Activated CD4-positive, alpha-beta T cell treated with anti-CD3 and anti-CD28 coated beads, Interleukin-2, amount 50 U/mL, for 4 hours (primary cell): ENCODE measurements at regions not wholly inside any gene's neighbourhood (a gene's known extent, or its start where the extent isn't known, plus 50 kb on each side); places are given as distances from the start of the nearest gene placed in this dataset.

Experiments used
- DNase-seq, 2 experiments: peaks; one replicate each; pipeline ENCODE4 v3.0.0-alpha.2; 2020

DNA sequence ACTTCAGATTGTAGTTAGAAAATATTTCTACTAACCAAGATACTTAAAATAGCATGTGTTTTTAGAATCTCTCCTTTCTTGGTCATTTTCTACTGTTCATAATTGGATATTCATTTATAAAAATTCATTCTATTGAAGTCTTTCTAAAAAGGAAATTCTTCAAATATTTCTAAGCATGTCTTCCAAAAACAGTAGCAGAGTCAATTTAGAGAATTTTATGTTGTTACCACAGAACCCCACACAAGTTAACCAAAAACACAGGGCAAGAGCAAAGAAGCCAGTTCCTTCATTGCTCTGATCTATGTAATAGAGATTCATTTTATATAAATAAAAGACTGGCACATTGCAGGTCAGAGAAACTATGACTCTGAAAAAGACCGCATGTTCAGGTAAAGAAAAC is 345.1 kb upstream of the PITX2 start:
- DNase-seq, result no peak

DNA sequence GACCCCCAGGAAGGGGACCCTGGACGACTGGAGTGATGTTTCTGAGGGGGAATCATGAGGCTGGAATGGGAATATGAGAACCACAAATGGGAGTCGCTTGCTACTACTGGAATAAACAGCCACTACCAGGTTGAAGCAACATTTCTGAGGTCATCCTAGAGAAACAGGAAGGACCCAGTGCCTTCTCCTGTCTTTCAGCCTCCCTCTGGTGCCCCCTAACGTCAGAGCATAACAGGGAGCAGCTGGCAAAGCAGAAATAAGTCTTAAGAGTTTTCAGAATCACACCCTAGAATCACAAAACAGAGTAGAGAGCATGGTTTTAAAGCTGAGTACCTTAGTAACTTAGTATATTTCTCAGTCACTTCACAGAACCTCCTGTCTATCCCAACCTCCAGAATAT is 347.8 kb upstream of the PITX2 start:
- DNase-seq, result no peak

DNA sequence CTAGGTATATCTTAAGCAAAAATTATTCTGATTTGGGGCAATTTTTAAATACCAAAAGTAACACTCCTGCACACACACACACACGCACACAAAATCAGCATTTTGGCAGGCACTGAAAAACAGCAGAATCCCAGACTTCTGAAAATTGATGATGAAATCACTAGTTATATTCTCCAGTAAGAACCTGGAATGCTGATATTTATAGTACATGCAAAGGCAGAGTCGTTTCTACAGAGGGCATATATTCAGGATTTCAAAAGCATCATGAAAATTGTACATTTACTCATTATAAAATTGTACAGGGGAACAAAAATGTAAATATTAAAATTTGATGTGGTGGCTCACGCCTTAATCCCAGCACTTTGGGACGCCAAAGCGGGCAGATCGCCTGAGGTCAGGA is 352.5 kb upstream of the PITX2 start:
- DNase-seq, result no peak

DNA sequence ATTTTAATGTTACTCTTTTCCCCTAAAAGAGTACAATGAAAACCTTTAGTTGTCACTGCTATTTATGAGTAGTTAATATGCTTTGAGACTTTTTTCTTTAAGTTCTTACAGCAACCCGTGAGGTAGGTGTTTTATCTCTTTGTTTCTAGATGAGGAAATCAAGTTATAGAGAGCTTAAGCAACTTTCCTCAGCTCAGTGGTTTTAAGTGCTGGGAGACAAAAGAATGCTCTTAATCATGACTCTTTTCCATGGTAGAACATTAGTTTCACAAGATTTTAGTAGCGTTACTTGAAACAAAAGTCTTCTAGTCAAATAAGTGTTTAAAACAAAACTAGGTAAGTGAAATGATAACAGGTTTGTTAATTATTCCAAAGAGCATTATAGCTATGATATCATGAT is 354.7 kb upstream of the PITX2 start:
- no peak for DNase-seq

DNA sequence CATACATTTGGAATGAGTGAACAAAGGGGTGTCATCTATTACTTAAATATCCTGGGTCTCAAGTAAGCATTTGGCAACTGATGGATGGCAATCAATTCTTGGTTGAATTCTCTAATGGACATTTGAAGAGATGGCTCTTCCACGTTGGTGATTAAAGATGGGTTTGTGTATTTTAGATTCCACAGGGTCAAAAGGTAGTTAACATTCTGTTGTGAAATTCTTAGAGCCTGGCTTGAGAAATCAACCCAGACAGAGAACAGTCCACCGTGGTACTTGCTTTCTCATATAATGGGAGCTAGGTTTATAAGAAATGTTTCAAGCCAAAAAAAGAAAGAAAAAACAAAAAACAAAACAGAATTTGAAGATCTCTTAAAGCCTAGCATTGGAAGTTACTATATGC is 355.9 kb upstream of the PITX2 start:
- DNase-seq, result no peak

DNA sequence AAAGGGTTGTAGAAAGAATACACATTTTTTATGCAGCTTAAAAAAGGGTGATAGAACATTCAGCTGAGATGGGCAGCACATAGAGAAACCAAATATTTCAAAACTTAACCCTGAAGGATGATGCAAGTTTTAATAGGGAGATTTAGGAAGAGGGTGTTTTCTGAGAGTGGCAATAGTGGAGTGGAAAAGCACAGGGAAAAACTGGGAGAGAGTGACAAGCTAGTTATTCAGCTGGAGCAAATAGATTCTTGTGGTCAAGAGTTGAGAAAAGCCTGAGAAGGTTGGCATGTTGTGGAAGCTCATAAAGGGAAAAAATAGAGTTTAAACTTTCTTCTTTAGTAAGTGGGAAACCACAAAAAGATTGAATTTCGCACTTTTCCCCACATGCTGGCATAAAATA is 359.6 kb upstream of the PITX2 start:
- no peak for DNase-seq

GRCh38 chr4:110988722-110989121 is 365.8 kb upstream of the PITX2 start:
- DNase-seq, result no peak

- no peak for DNase-seq
These were observed 366.2 kb upstream of the PITX2 start for GRCh38 chr4:110989125-110989524.

- DNase-seq, result no peak
These were observed 371.9 kb upstream of the PITX2 start for GRCh38 chr4:110994781-110995180.

DNA sequence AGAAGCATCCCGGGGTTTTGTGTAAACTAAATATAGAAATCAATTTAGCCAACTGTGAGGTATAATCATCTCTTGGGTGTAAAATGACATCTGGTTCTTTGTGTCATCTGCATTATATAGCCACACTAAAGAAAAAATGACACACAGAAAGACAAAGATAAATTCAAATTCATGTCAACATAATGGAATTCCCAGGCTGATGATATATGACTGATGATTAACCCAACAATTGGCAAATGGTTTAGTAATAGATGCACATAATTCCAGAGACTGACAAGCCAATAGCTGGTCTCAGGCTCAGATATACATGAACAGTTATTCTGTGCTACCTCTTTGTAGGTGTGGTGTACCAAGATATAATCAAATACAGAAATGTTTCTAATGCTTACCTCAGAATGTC is 375.4 kb upstream of the PITX2 start:
- DNase-seq, result no peak

GRCh38 chr4:111011458-111011857 is 388.6 kb upstream of the PITX2 start:
- no peak for DNase-seq

DNA sequence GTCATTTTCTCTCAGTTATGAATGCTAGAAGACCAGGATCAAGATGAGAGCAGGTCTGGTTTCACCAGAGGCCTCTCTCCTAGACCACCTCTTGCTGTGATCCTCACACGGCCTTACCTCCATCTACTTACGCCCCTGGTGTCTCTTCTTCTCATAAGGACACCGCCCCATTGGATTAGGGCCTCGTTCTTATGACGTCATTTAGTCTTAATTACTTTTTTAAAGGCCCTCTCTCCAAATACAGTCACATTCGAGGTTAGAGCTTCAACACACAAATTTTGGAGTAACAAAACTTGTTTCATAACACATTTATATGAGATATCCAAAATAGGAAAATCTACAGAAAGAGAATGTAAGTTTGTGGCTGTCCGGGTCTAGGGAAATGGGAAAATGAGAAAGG is 391.0 kb upstream of the PITX2 start:
- no peak for DNase-seq

DNA sequence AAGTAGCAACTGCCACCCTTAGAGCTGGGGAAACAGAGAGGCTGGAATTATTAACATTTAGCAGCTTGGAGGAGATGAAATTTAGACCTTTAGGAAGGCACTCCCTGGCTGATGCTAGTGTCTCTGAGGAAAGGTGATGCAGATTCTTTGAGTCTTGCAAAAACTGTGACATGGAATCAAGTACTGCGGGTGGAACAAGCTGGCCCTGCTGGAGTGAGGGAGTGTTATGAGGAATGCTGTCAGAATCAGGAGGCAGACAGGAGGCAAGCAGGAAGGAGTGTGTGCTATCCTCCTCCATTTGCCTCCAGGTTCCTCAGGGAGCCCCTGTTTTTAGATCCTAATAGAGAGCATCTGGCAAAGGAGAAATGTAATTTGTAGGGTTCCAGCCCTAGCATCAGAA is 391.7 kb upstream of the PITX2 start:
- DNase-seq, result no peak

GRCh38 chr4:111016416-111016815 is 393.5 kb upstream of the PITX2 start:
- no peak for DNase-seq

- no peak for DNase-seq
These were observed 395.3 kb upstream of the PITX2 start for GRCh38 chr4:111018216-111018615.

GRCh38 chr4:111020476-111020875 is 397.6 kb upstream of the PITX2 start:
- no peak for DNase-seq

GRCh38 chr4:111020961-111021360 is 398.1 kb upstream of the PITX2 start:
- DNase-seq, result no peak

GRCh38 chr4:111022758-111023157 is 399.9 kb upstream of the PITX2 start:
- DNase-seq, result no peak

GRCh38 chr4:111027526-111027925 is 404.6 kb upstream of the PITX2 start:
- DNase-seq, result no peak

GRCh38 chr4:111028795-111029194 is 405.9 kb upstream of the PITX2 start:
- no peak for DNase-seq

DNA sequence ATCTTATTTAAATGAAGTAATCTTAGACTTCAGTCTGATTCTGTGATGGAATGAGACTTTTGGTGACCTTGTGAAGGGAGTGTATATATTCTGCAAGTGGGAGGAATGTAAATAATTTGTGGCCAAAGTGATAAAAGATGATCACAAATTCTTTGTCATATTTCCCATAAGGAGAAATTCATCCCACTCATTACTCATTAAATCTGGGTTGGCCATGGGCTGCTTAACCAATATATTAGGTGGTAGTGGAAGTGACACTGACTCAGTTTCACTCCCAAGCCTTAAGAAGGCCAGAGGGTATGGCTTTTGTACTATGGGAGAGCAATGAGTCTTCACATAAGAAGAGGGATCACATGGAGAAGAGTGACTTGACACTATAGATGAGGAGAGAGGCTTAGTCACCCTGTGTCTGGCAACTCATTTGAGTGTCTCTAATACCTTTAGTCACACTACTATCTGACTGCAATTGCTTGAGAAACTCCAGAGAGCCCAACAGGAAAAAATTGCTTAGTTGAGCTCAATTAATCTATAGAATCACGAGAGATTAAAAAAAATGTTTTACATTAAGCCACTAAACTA is 408.2 kb upstream of the PITX2 start:
- no peak for DNase-seq

GRCh38 chr4:111031596-111031995 is 408.7 kb upstream of the PITX2 start:
- DNase-seq, result no peak

- no peak for DNase-seq
These were observed 414.9 kb upstream of the PITX2 start for GRCh38 chr4:111037591-111038360.

- no peak for DNase-seq
These were observed 418.0 kb upstream of the PITX2 start for GRCh38 chr4:111040904-111041303.

DNA sequence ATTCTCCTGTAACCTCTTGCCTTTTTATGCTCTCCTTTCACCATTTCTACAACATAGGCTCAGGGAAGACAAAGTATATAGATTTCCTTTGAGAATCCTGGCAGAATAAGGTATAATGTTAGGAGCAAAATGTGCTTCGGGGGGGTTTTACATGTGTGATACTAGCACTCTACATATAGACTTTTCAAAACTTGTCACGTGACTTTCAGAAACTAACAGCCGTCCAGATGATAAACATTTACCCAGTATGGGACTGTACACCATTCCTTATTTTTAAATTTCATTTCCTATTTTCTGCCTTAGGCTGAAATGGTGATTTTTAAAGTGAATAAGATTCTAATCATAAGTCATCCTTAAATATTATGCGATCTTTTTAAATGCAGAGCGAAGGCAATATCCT is 420.4 kb upstream of the PITX2 start:
- no peak for DNase-seq
